ENCODE measurements at regions not wholly inside any gene's neighbourhood (a gene's known extent, or its start where the extent isn't known, plus 50 kb on each side); places are given as distances from the start of the nearest gene placed in this dataset.

DNA sequence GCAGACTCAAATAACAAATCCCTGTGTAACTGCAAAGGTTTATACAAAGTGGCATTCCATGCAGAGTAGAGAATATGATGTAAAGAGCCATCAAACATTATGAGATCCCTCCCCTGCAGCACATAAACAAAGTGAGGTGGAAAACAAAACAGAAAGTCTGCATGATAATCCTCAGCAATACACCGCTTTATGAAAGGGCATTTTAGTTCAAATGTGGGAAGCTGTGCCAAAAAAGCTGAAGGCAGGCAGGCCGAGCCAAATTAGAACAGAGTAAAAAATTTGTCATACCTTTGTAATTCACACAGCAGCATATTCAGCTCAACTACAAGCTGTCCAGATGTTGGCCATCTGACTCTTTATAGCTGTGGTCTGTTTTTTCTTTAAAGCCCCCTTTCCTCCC is 113.5 kb downstream of the LHX9 start:
- no peak for TF ChIP-seq POLR2AphosphoS5 (IDR thresholded peaks at IDR 0.05)
- no peak for TF ChIP-seq POLR2A (IDR thresholded peaks at IDR 0.05)
- TF ChIP-seq EP300 (IDR thresholded peaks at IDR 0.05), result no peak
- TF ChIP-seq, protein P1, sequence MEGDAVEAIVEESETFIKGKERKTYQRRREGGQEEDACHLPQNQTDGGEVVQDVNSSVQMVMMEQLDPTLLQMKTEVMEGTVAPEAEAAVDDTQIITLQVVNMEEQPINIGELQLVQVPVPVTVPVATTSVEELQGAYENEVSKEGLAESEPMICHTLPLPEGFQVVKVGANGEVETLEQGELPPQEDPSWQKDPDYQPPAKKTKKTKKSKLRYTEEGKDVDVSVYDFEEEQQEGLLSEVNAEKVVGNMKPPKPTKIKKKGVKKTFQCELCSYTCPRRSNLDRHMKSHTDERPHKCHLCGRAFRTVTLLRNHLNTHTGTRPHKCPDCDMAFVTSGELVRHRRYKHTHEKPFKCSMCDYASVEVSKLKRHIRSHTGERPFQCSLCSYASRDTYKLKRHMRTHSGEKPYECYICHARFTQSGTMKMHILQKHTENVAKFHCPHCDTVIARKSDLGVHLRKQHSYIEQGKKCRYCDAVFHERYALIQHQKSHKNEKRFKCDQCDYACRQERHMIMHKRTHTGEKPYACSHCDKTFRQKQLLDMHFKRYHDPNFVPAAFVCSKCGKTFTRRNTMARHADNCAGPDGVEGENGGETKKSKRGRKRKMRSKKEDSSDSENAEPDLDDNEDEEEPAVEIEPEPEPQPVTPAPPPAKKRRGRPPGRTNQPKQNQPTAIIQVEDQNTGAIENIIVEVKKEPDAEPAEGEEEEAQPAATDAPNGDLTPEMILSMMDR (IDR thresholded peaks at IDR 0.05), result no peak
- Histone ChIP-seq H3K27me3 (no peaks in the 10 kb centered on the region), H3K27ac (no peak overlapping the region), H3K36me3 (no peaks in the 10 kb centered on the region), H3K9me3 (no peaks in the 10 kb centered on the region), H3K4me1 (peaks cover 0 to 6% (median 0%) of the 10 kb centered on the region in 3 donors), H3K4me3 (no peak overlapping the region)
- ATAC-seq, result no peak
- WGBS, 2 donors (ENCODE audit: low coverage in 1 of 2), result 6 to 19% methylated on average over 2 of the region's 2 CpGs

DNA sequence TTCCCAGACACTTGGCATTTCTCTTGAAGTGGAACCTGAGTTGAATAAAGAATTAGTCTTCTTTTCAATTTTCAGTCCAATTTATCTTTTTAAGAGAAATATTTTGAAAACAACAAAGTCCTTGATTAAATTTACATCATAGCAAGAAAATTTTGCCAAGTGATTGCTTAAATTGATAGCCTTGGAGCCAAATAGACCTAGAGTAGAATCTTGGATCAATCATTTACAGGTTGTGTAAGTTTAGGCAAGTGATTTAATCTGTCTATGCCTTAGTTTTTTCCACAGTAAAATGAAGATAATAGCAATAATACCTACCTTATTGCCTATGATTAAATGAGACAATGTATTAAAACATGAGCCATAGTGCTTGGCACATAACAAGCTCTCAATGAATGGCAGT is 113.9 kb downstream of the LHX9 start:
- no peaks in the 10 kb centered on the region for H3K36me3 ChIP-seq
- no peak overlapping the region for H3K4me3 ChIP-seq
- no peak for ATAC-seq
- no peaks in the 10 kb centered on the region for H3K27me3 ChIP-seq
- H3K9me3 ChIP-seq, result no peaks in the 10 kb centered on the region
- no peak overlapping the region for H3K27ac ChIP-seq
- TF ChIP-seq, protein P1 (IDR thresholded peaks at IDR 0.05), result no peak
- TF ChIP-seq POLR2AphosphoS5 (IDR thresholded peaks at IDR 0.05), result no peak
- TF ChIP-seq POLR2A (IDR thresholded peaks at IDR 0.05), result no peak
- no peak for TF ChIP-seq EP300 (IDR thresholded peaks at IDR 0.05)
- peaks cover 0 to 6% (median 0%) of the 10 kb centered on the region in 3 donors for H3K4me1 ChIP-seq

DNA sequence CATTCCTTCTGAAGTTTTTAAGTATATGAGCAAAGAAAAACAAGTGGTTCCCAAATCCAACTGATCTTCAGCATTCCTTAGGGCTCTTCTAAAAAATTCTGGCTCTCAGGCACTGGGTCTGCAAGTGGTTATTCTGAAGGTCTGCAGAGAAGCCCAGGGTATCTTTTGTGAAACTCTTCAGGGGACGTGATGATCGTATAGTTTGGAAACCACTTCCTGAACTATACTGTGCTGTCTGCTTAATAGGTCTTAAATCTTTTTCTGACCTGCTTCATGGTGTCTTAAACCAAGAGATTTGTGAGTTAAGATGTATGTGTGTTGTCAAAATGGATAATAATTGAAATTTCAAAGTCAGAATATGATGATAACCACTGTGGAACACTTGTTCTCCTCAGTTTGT is 115.5 kb downstream of the LHX9 start:
- TF ChIP-seq POLR2AphosphoS5 (IDR thresholded peaks at IDR 0.05), result no peak
- TF ChIP-seq, protein P1 (IDR thresholded peaks at IDR 0.05), result no peak
- no peak for TF ChIP-seq EP300 (IDR thresholded peaks at IDR 0.05)
- TF ChIP-seq POLR2A (IDR thresholded peaks at IDR 0.05), result no peak
- peaks cover 0 to 6% (median 0%) of the 10 kb centered on the region in 3 donors for H3K4me1 ChIP-seq
- ATAC-seq, result no peak
- no peaks in the 10 kb centered on the region for H3K27me3 ChIP-seq
- H3K4me3 ChIP-seq, result no peak overlapping the region
- WGBS, 2 donors (ENCODE audit: low coverage in 1 of 2), result 39 to 75% methylated on average over 2 of the region's 2 CpGs
- H3K27ac ChIP-seq, result no peak overlapping the region
- H3K9me3 ChIP-seq, result no peaks in the 10 kb centered on the region
- H3K36me3 ChIP-seq, result no peaks in the 10 kb centered on the region

DNA sequence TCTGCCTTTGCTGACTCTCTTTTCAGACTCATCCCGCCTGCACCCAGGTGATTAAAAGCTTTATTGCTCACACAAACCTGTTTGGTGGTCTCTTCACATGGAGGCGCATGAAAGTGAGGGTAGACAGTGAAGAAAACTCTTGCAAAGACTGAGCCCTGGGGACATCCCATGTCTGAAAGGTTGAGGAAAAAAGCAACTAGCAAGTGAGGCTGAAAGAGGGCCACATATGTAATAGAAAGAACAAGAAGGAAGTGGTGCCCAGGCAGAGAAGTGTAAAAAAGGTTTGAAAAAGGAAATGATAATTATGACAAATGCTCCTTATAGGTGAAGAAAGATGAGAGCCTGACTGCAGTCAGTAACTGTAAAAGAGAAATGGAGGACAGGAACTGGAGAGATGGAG is 115.9 kb upstream of the NEK7 start:
- TF ChIP-seq, protein P1 (IDR thresholded peaks at IDR 0.05), result no peak
- no CpG with 5 or more reads among the region's 2 CpGs for WGBS, 2 donors (ENCODE audit: low coverage in 1 of 2)
- ATAC-seq, result no peak
- no peak overlapping the region for H3K27ac ChIP-seq
- H3K36me3 ChIP-seq, result no peaks in the 10 kb centered on the region
- no peaks in the 10 kb centered on the region for H3K9me3 ChIP-seq
- H3K4me1 ChIP-seq, result no peaks in the 10 kb centered on the region
- H3K4me3 ChIP-seq, result no peak overlapping the region
- H3K27me3 ChIP-seq, result no peaks in the 10 kb centered on the region

DNA sequence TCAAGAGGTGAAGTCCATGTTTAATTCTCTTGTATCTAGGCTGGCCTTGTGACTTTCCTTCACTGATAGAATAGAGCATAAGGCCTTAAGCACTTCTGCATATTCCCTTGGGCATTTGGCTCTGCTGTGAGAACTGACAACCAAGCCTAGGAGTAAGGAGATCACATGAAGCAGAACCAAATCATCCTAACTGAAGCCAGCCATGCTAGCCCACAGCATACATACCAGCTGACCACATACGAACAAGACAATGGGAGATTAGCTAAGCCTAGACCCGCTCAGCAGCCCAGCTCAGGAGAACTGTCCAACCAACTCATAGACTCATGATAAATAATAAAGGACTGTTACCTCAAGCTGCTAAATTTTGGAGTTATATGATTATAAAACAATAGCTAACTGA is 114.6 kb upstream of the NEK7 start:
- 69 to 100% methylated on average over 1 to 2 of the region's 2 CpGs for WGBS, 2 donors (ENCODE audit: low coverage in 1 of 2)

More for the DNA sequence above, 114.6 kb upstream of the NEK7 start:
- Histone ChIP-seq H3K4me1 (no peaks in the 10 kb centered on the region), H3K36me3 (no peaks in the 10 kb centered on the region), H3K27me3 (no peaks in the 10 kb centered on the region), H3K4me3 (no peak overlapping the region), H3K9me3 (no peaks in the 10 kb centered on the region), H3K27ac (no peak overlapping the region)
- no peak for ATAC-seq
- TF ChIP-seq POLR2A (IDR thresholded peaks at IDR 0.05) (no peak), EP300 (IDR thresholded peaks at IDR 0.05) (no peak), POLR2AphosphoS5 (IDR thresholded peaks at IDR 0.05) (no peak)
- TF ChIP-seq, protein P1 (IDR thresholded peaks at IDR 0.05), result no peak
